Jurkat, Clone E6-1 (cell line): ENCODE measurements at regions not wholly inside any gene's neighbourhood (a gene's known extent, or its start where the extent isn't known, plus 50 kb on each side); places are given as distances from the start of the nearest gene placed in this dataset.
"Not testable (repeated sequence)": the region's sequence is repeated elsewhere in the genome, so short reads cannot be mapped to it uniquely, and the experiment has no call there.

ENCODE experiments used
- DNase-seq: peaks from one replicate; pipeline ENCODE4 v3.0.0-alpha.2; 2011; ENCODE audit warnings: low read depth, low spot score
- H3K4me3 ChIP-seq: 2 replicates; pipeline ENCODE4 v1.5.1; 2011; ENCODE audit warnings: mild to moderate bottlenecking, low read length, control low read depth, moderate library complexity

- not testable (repeated sequence) for H3K4me3 ChIP-seq, DNase-seq
Measured at GRCh38 chr9:42860133-42860532, 676.7 kb downstream of the SPATA31A6 start.

- H3K4me3 ChIP-seq, DNase-seq: not testable (repeated sequence)
Measured at GRCh38 chr9:42862465-42862864, 679.0 kb downstream of the SPATA31A6 start.
